B cell (primary cell): ENCODE measurements at regions not wholly inside any gene's neighbourhood (a gene's known extent, or its start where the extent isn't known, plus 50 kb on each side); places are given as distances from the start of the nearest gene placed in this dataset.
"Not testable (repeated sequence)": the region's sequence is repeated elsewhere in the genome, so short reads cannot be mapped to it uniquely, and the experiment has no call there.

ENCODE experiments used
- ATAC-seq: fragments of 200-7000 bp; cut with Tn5 transposase; one replicate; pipeline ENCODE4 v1.10.0; 2021; ENCODE audit warnings: low read depth, mild to moderate bottlenecking, moderate number of reproducible peaks, moderate library complexity
- CTCF ChIA-PET: fragments of 350-600 bp; sonication (Branson Sonifier 250); formaldehyde crosslinking; loops from one replicate; lab custom pipeline; 2021; ENCODE audit warnings: antibody characterized with exemption, inconsistent platforms; lab: Charles Lee
- POLR2A ChIA-PET: fragments of 350-600 bp; sonication (Branson Sonifier 250); formaldehyde crosslinking; loops from one replicate; lab custom pipeline; 2021; ENCODE audit warnings: antibody characterized with exemption; lab: Charles Lee
- DNase-seq: peaks from one replicate; pipeline ENCODE4 v3.0.0; 2013
- H2AFZ ChIP-seq: 2 replicates; pipeline ENCODE4 v1.6.1; 2012; ENCODE audit warnings: mild to moderate bottlenecking, low read depth, low read length; ENCODE audit not compliant: insufficient read depth, poor library complexity, severe bottlenecking
- H3K27ac ChIP-seq, 2 donors: 1 replicate in 1 of 2; 2 replicates in 1 of 2; pipeline ENCODE4 v1.5.1; 2012 to 2013; ENCODE audit warnings: low read length in 2 of 2, mild to moderate bottlenecking in 2 of 2, moderate library complexity in 1 of 2
- H3K27me3 ChIP-seq, 4 experiments: fragments of 200-600 bp in 1 of 4; sonication (generic) in 1 of 4; replicated peaks in 1 of 4; 1 replicate in 2 of 4; 2 replicates in 2 of 4; pipeline versions ENCODE4 v1.6.1 to v1.7.0; 2013 to 2016; ENCODE audit warnings: low read length in 3 of 4, mild to moderate bottlenecking in 2 of 4, mixed read lengths in 1 of 4, moderate library complexity in 1 of 4; ENCODE audit not compliant: insufficient read depth in 4 of 4, control insufficient read depth in 3 of 4; ENCODE audit errors: control extremely low read depth in 1 of 4
- H3K36me3 ChIP-seq, 2 experiments: replicated peaks in 1 of 2; 1 replicate in 1 of 2; 2 replicates in 1 of 2; pipeline versions ENCODE4 v1.6.1 to v1.7.1; 2013; ENCODE audit warnings: low read length in 1 of 2; ENCODE audit not compliant: insufficient read depth in 2 of 2, control insufficient read depth in 1 of 2; ENCODE audit errors: control extremely low read depth in 1 of 2, extremely low read depth in 1 of 2
- H3K4me1 ChIP-seq, 2 donors: fragments of 200-600 bp in 1 of 2; sonication (generic) in 1 of 2; 1 replicate in 1 of 2; 2 replicates in 1 of 2; pipeline versions ENCODE4 v1.5.1 to v1.6.1; 2013 to 2017; ENCODE audit warnings: low read length in 2 of 2; ENCODE audit not compliant: control insufficient read depth in 2 of 2, insufficient read depth in 2 of 2
- H3K4me2 ChIP-seq: replicated peaks from 2 replicates; pipeline ENCODE3; 2012; ENCODE audit warnings: mild to moderate bottlenecking, low read depth, low read length; ENCODE audit not compliant: poor library complexity, severe bottlenecking
- H3K4me3 ChIP-seq, 5 experiments: fragments of 200-600 bp in 1 of 5; sonication (generic) in 1 of 5; 1 replicate in 3 of 5; 2 replicates in 2 of 5; pipeline versions ENCODE4 v1.5.1 to v1.7.0; 2011 to 2016; ENCODE audit warnings: low read length in 4 of 5, mild to moderate bottlenecking in 4 of 5, low read depth in 2 of 5, control low read depth in 1 of 5, moderate library complexity in 1 of 5; ENCODE audit not compliant: insufficient read depth in 1 of 5; ENCODE audit errors: control extremely low read depth in 1 of 5, extremely low read depth in 1 of 5
- H3K79me2 ChIP-seq: fragments of 200-600 bp; sonication (generic); one replicate; pipeline ENCODE4 v1.6.0; 2016; ENCODE audit warnings: low read length; ENCODE audit not compliant: control insufficient read depth, insufficient read depth
- H3K9ac ChIP-seq: fragments of 200-600 bp; sonication (generic); 2 replicates; pipeline ENCODE4 v1.6.1; 2017; ENCODE audit warnings: mild to moderate bottlenecking, low read length, moderate library complexity
- H3K9me3 ChIP-seq, 3 donors: one replicate each; pipeline versions ENCODE4 v1.6.1 to v1.7.1; 2013; ENCODE audit warnings: low read length in 2 of 3; ENCODE audit not compliant: control insufficient read depth in 2 of 3, insufficient read depth in 1 of 3; ENCODE audit errors: control extremely low read depth in 1 of 3
- H4K20me1 ChIP-seq: 2 replicates; pipeline ENCODE4 v1.6.0; 2012; ENCODE audit warnings: mild to moderate bottlenecking, low read length; ENCODE audit not compliant: insufficient read depth, control insufficient read depth, poor library complexity, severe bottlenecking
- H3K27ac Mint-ChIP-seq: one replicate; pipeline ENCODE4 v1.8.0; 2021; ENCODE audit warnings: mixed read lengths
- H3K27me3 Mint-ChIP-seq: one replicate; pipeline ENCODE4 v1.8.0; 2021; ENCODE audit warnings: mixed read lengths
- H3K4me1 Mint-ChIP-seq: one replicate; pipeline ENCODE4 v1.8.0; 2021; ENCODE audit warnings: mixed read lengths
- H3K4me3 Mint-ChIP-seq: one replicate; pipeline ENCODE4 v1.8.0; 2021; ENCODE audit warnings: mixed read lengths
- H3K9me3 Mint-ChIP-seq: one replicate; pipeline ENCODE4 v1.8.0; 2022; ENCODE audit warnings: mixed read lengths; ENCODE audit not compliant: insufficient read depth
- CTCF ChIP-seq: fragments of 200-600 bp; IDR thresholded peaks from one replicate; pipeline ENCODE4 v1.8.0; 2022; ENCODE audit warnings: antibody characterized with exemption, mild to moderate bottlenecking
- EZH2 ChIP-seq: IDR thresholded peaks from 2 replicates; pipeline ENCODE4 v1.6.1; 2012; ENCODE audit warnings: borderline replicate concordance, low read depth, mild to moderate bottlenecking, moderate library complexity, low read length; ENCODE audit not compliant: insufficient read depth, poor library complexity, severe bottlenecking
- WGBS: methylation state at CpG from one replicate; pipeline ENCODE4 v1.1.5; 2013; ENCODE audit warnings: missing lambda C conversion rate; ENCODE audit not compliant: insufficient coverage; 5-methylcytosine and 5-hydroxymethylcytosine counted together
- intact Hi-C: fragments of 100-400 bp; cut with micrococcal nuclease; formaldehyde crosslinking; loops from one replicate; pipeline ENCODE4 v1.10.0; 2022

GRCh38 chr1:59204001-59204400 lies 92.9 kb upstream of the FGGY start:
- 70% methylated on average over 1 of the region's 1 CpG for WGBS
- Mint-ChIP-seq H3K9me3 (peaks cover 2% of the 10 kb centered on the region), H3K27ac (no peak overlapping the region), H3K4me3 (no peak overlapping the region), H3K27me3 (peaks cover 8% of the 10 kb centered on the region), H3K4me1 (peaks cover 6% of the 10 kb centered on the region)
- Histone ChIP-seq H3K9me3 (peaks cover 5 to 6% (median 5%) of the 10 kb centered on the region in 3 donors), H4K20me1 (no peaks in the 10 kb centered on the region), H3K79me2 (no peaks in the 10 kb centered on the region), H3K27me3 (peaks cover 0 to 8% (median 0%) of the 10 kb centered on the region in 4 experiments), H3K27ac (no peak overlapping the region), H3K9ac (no peak overlapping the region), H2AFZ (no peak overlapping the region), H3K4me3 (no peak overlapping the region), H3K4me1 (peaks cover 4 to 6% of the 10 kb centered on the region in 2 donors), H3K36me3 (no peaks in the 10 kb centered on the region), H3K4me2 (no peak overlapping the region)
- intact Hi-C loops = no loop called here
- TF ChIP-seq EZH2 (no peak), CTCF (no peak)
- ChIA-PET CTCF (no interaction called here), POLR2A (no interaction called here)
- DNase-seq = no peak
- ATAC-seq = no peak

- H3K9me3 Mint-ChIP-seq, DNase-seq, H3K27ac Mint-ChIP-seq, H3K4me1 Mint-ChIP-seq, H4K20me1 ChIP-seq, H3K27me3 ChIP-seq, H3K36me3 ChIP-seq, H3K9me3 ChIP-seq, H3K27me3 Mint-ChIP-seq, H3K4me3 Mint-ChIP-seq, H3K27ac ChIP-seq, H2AFZ ChIP-seq, CTCF ChIA-PET, H3K9ac ChIP-seq, intact Hi-C loops, H3K4me1 ChIP-seq, ATAC-seq, POLR2A ChIA-PET, H3K4me3 ChIP-seq, H3K4me2 ChIP-seq, H3K79me2 ChIP-seq: not testable (repeated sequence)
- 100% methylated on average over 4 of the region's 4 CpGs for WGBS
Observed at GRCh38 chr1:59206616-59207015, 90.3 kb upstream of the FGGY start.

- H3K4me1 Mint-ChIP-seq, H3K4me2 ChIP-seq, H2AFZ ChIP-seq, POLR2A ChIA-PET, H3K27me3 Mint-ChIP-seq, CTCF ChIA-PET, H3K9me3 ChIP-seq, H3K9ac ChIP-seq, H4K20me1 ChIP-seq, H3K27ac ChIP-seq, H3K4me1 ChIP-seq, H3K79me2 ChIP-seq, DNase-seq, H3K36me3 ChIP-seq, H3K27me3 ChIP-seq, H3K4me3 ChIP-seq, H3K27ac Mint-ChIP-seq, ATAC-seq, H3K4me3 Mint-ChIP-seq, intact Hi-C loops, H3K9me3 Mint-ChIP-seq: not testable (repeated sequence)
- no CpG with 5 or more reads among the region's 3 CpGs for WGBS
Observed at GRCh38 chr1:59210430-59210829, 86.5 kb upstream of the FGGY start.
